Transverse colon (tissue), 4 donors: ENCODE measurements at regions not wholly inside any gene's neighbourhood (a gene's known extent, or its start where the extent isn't known, plus 50 kb on each side); places are given as distances from the start of the nearest gene placed in this dataset.

ENCODE experiments used
- DNase-seq: peaks from one replicate; pipeline ENCODE4 v3.0.0-alpha.2; 2019
- H3K27ac ChIP-seq, 4 donors: fragments of 200-600 bp; sonication (generic); 2 replicates each; pipeline ENCODE4 v1.5.1; 2016 to 2018; ENCODE audit warnings: inconsistent platforms in 4 of 4
- H3K27me3 ChIP-seq: fragments of 200-600 bp; sonication (generic); 2 replicates; pipeline ENCODE4 v1.5.1; 2017; ENCODE audit warnings: inconsistent platforms
- H3K36me3 ChIP-seq, 4 donors: fragments of 200-600 bp; sonication (generic); 2 replicates each; pipeline ENCODE4 v1.5.1; 2017 to 2019; ENCODE audit warnings: inconsistent platforms in 4 of 4
- H3K4me1 ChIP-seq, 4 donors: fragments of 200-600 bp; sonication (generic); 2 replicates each; pipeline ENCODE4 v1.5.1; 2017 to 2020; ENCODE audit warnings: inconsistent platforms in 4 of 4
- H3K4me3 ChIP-seq, 4 donors: fragments of 200-600 bp; sonication (generic); 1 replicate in 1 of 4; 2 replicates in 3 of 4; pipeline versions ENCODE4 v1.5.1 to v1.6.1; 2017 to 2019; ENCODE audit warnings: inconsistent platforms in 4 of 4
- H3K9me3 ChIP-seq, 2 donors: fragments of 200-600 bp; sonication (generic); 2 replicates each; pipeline ENCODE4 v1.5.1; 2017 to 2019; ENCODE audit warnings: inconsistent platforms in 2 of 2
- CTCF ChIP-seq, 5 experiments: fragments of 200-600 bp in 3 of 5; fragments of 450-650 bp in 2 of 5; sonication (generic) in 3 of 5; IDR thresholded peaks; 1 replicate in 2 of 5; 2 replicates in 3 of 5; pipeline ENCODE4 v1.5.1; 2016 to 2017; ENCODE audit warnings: antibody characterized with exemption in 5 of 5, inconsistent platforms in 3 of 5, mild to moderate bottlenecking in 2 of 5, moderate library complexity in 1 of 5
- EP300 ChIP-seq: sonication (generic); formaldehyde crosslinking; IDR thresholded peaks from one replicate; pipeline ENCODE4 v1.6.1; 2017; ENCODE audit warnings: antibody characterized with exemption, low read depth
- POLR2A ChIP-seq: fragments of 450-650 bp; IDR thresholded peaks from one replicate; pipeline ENCODE4 v1.6.1; 2016; ENCODE audit warnings: antibody characterized with exemption, mild to moderate bottlenecking, moderate library complexity
- POLR2AphosphoS5 ChIP-seq, 3 donors: sonication (generic); formaldehyde crosslinking; IDR thresholded peaks; one replicate each; pipeline ENCODE4 v1.6.1; 2016; ENCODE audit warnings: antibody characterized with exemption in 3 of 3
- WGBS, 2 donors: methylation state at CpG; one replicate each; pipeline ENCODE4 v1.1.5; 2018; ENCODE audit warnings: low coverage in 1 of 2; 5-methylcytosine and 5-hydroxymethylcytosine counted together
- in situ Hi-C, 4 donors: fragments of 200-750 bp; cut with MboI; loops; one replicate each; pipeline versions ENCODE4 v1.15.0 to v1.15.1; 2017; ENCODE audit warnings: low sequenced_read_pairs in 3 of 4, low pct_ligation_motif_present in 1 of 4, low pct_unique_long_range_greater_than_20kb in 1 of 4
- intact Hi-C: fragments of 100-400 bp; cut with DNase I; formaldehyde crosslinking; loops from one replicate; pipeline ENCODE4 v1.15.1; 2023; ENCODE audit warnings: low total_unique reads

- TF ChIP-seq CTCF (IDR thresholded peaks at IDR 0.05) (no peak), EP300 (no peak), POLR2A (no peak), POLR2AphosphoS5 (IDR thresholded peaks at IDR 0.05) (no peak)
- H3K36me3 ChIP-seq, result no peaks in the 10 kb centered on the region
- H3K27me3 ChIP-seq, result no peaks in the 10 kb centered on the region
- no peak overlapping the region for H3K27ac ChIP-seq
- intact Hi-C loops (no loop called here), in situ Hi-C loops (no loop called here)
- no peaks in the 10 kb centered on the region for H3K9me3 ChIP-seq
- 57 to 63% methylated on average over 1 to 2 of the region's 2 CpGs for WGBS, 2 donors
- H3K4me3 ChIP-seq, result no peak overlapping the region
- H3K4me1 ChIP-seq, result no peaks in the 10 kb centered on the region
- no peak for DNase-seq
These were observed 241.0 kb downstream of the KLF5 start for GRCh38 chr13:73299787-73300186.

- 80% methylated on average over 6 of the region's 6 CpGs; no CpG with 5 or more reads in 1 of the 2 donors for WGBS, 2 donors
- Histone ChIP-seq H3K27ac (no peak overlapping the region), H3K9me3 (no peaks in the 10 kb centered on the region), H3K4me3 (no peak overlapping the region), H3K4me1 (no peaks in the 10 kb centered on the region), H3K36me3 (no peaks in the 10 kb centered on the region), H3K27me3 (no peaks in the 10 kb centered on the region)
- in situ Hi-C loops, result no loop called here
- no peak for TF ChIP-seq CTCF (IDR thresholded peaks at IDR 0.05)
- TF ChIP-seq POLR2AphosphoS5 (IDR thresholded peaks at IDR 0.05), result no peak
- TF ChIP-seq POLR2A, result no peak
- no peak for TF ChIP-seq EP300
- peak; percentile 51 for DNase-seq
- intact Hi-C loops, result no loop called here
These were observed 235.2 kb downstream of the KLF5 start for GRCh38 chr13:73293913-73294523.

- intact Hi-C loops, result no loop called here
These were observed 233.3 kb downstream of the KLF5 start for GRCh38 chr13:73292127-73292526.

GRCh38 chr13:73290844-73291243 lies 232.0 kb downstream of the KLF5 start:
- intact Hi-C loops, result no loop called here
- in situ Hi-C loops, result no loop called here
- H3K27me3 ChIP-seq, result no peaks in the 10 kb centered on the region
- no peak overlapping the region for H3K4me3 ChIP-seq
- H3K9me3 ChIP-seq, result no peaks in the 10 kb centered on the region
- H3K36me3 ChIP-seq, result no peaks in the 10 kb centered on the region
- no peak for TF ChIP-seq CTCF (IDR thresholded peaks at IDR 0.05)
- no peak for TF ChIP-seq POLR2AphosphoS5 (IDR thresholded peaks at IDR 0.05)
- no peak for TF ChIP-seq EP300
- no peak for TF ChIP-seq POLR2A
- H3K4me1 ChIP-seq, result peaks cover 0 to 19% (median 10%) of the 10 kb centered on the region in 4 donors
- 71 to 77% methylated on average over 4 of the region's 4 CpGs for WGBS, 2 donors
- no peak overlapping the region for H3K27ac ChIP-seq
- DNase-seq, result no peak

More at GRCh38 chr13:73292127-73292526, 233.3 kb downstream of the KLF5 start:
- DNase-seq, result no peak
- 86 to 95% methylated on average over 1 of the region's 1 CpG for WGBS, 2 donors
- Histone ChIP-seq H3K4me1 (peaks cover 0 to 10% (median 5%) of the 10 kb centered on the region in 4 donors), H3K4me3 (no peak overlapping the region), H3K27me3 (no peaks in the 10 kb centered on the region), H3K36me3 (no peaks in the 10 kb centered on the region), H3K27ac (no peak overlapping the region), H3K9me3 (no peaks in the 10 kb centered on the region)
- no peak for TF ChIP-seq POLR2AphosphoS5 (IDR thresholded peaks at IDR 0.05)
- no peak for TF ChIP-seq EP300
- no peak for TF ChIP-seq CTCF (IDR thresholded peaks at IDR 0.05)
- TF ChIP-seq POLR2A, result no peak
- in situ Hi-C loops, result no loop called here
